ENCODE measurements at regions not wholly inside any gene's neighbourhood (a gene's known extent, or its start where the extent isn't known, plus 50 kb on each side); places are given as distances from the start of the nearest gene placed in this dataset.
A peak's percentile ranks its signal among the peaks of the same experiment; 100 is the strongest.

GRCh38 chr1:110728388-110729001 lies 53.8 kb upstream of the KCNA3 start:
- Histone ChIP-seq H3K4me1 (ENCODE audit: low read depth, poor library complexity, severe bottlenecking) (peaks cover 16% of the 10 kb centered on the region), H2AFZ (ENCODE audit: low read depth) (no peak overlapping the region), H3K27me3 (ENCODE audit: insufficient read depth, low read depth) (no peaks in the 10 kb centered on the region), H3K79me2 (ENCODE audit: insufficient read depth, low read depth) (no peaks in the 10 kb centered on the region), H3K4me3 (IDR thresholded peaks at IDR 0.05; ENCODE audit: insufficient read depth, low read depth, low read length) (no peak overlapping the region), H3K9ac (no peak overlapping the region), H3K36me3 (ENCODE audit: insufficient read depth) (no peaks in the 10 kb centered on the region), H4K20me1 (ENCODE audit: insufficient read depth) (no peaks in the 10 kb centered on the region), H3K4me2 (no peak overlapping the region), H3K27ac (no peak overlapping the region)
- TF ChIP-seq CTCF (conservative IDR thresholded peaks at IDR 0.05; ENCODE audit: low read depth, low read length), result no peak

GRCh38 chr1:110727246-110727645 lies 52.5 kb upstream of the KCNA3 start:
- Histone ChIP-seq H3K27ac (no peak overlapping the region), H3K27me3 (ENCODE audit: insufficient read depth, low read depth) (no peaks in the 10 kb centered on the region), H2AFZ (ENCODE audit: low read depth) (no peak overlapping the region), H3K36me3 (ENCODE audit: insufficient read depth) (no peaks in the 10 kb centered on the region), H3K9ac (no peak overlapping the region), H4K20me1 (ENCODE audit: insufficient read depth) (no peaks in the 10 kb centered on the region), H3K4me3 (IDR thresholded peaks at IDR 0.05; ENCODE audit: insufficient read depth, low read depth, low read length) (no peak overlapping the region), H3K79me2 (ENCODE audit: insufficient read depth, low read depth) (no peaks in the 10 kb centered on the region), H3K4me2 (peak overlapping the region; percentile 78), H3K4me1 (ENCODE audit: low read depth, poor library complexity, severe bottlenecking) (peaks cover 16% of the 10 kb centered on the region)
- TF ChIP-seq CTCF (conservative IDR thresholded peaks at IDR 0.05; ENCODE audit: low read depth, low read length), result no peak

GRCh38 chr1:110726755-110727154 lies 52.0 kb upstream of the KCNA3 start:
- Histone ChIP-seq H3K27ac (no peak overlapping the region), H3K4me2 (peak overlapping the region; percentile 78), H3K4me1 (ENCODE audit: low read depth, poor library complexity, severe bottlenecking) (peaks cover 16% of the 10 kb centered on the region), H2AFZ (ENCODE audit: low read depth) (no peak overlapping the region; the same call in 1 of the 2 replicates), H3K79me2 (ENCODE audit: insufficient read depth, low read depth) (no peaks in the 10 kb centered on the region), H3K9ac (no peak overlapping the region), H3K36me3 (ENCODE audit: insufficient read depth) (no peaks in the 10 kb centered on the region), H4K20me1 (ENCODE audit: insufficient read depth) (no peaks in the 10 kb centered on the region), H3K27me3 (ENCODE audit: insufficient read depth, low read depth) (no peaks in the 10 kb centered on the region), H3K4me3 (IDR thresholded peaks at IDR 0.05; ENCODE audit: insufficient read depth, low read depth, low read length) (no peak overlapping the region)
- no peak for TF ChIP-seq CTCF (conservative IDR thresholded peaks at IDR 0.05; ENCODE audit: low read depth, low read length)
